Liver (tissue), 3 donors: ENCODE measurements at regions not wholly inside any gene's neighbourhood (a gene's known extent, or its start where the extent isn't known, plus 50 kb on each side); places are given as distances from the start of the nearest gene placed in this dataset.

ENCODE experiments used
- RXRA ChIP-seq, 2 donors: IDR thresholded peaks; 2 replicates each; pipeline ENCODE4 v1.6.1; 2017 to 2018; ENCODE audit warnings: antibody characterized with exemption in 2 of 2, mild to moderate bottlenecking in 1 of 2
- TF ChIP-seq, protein P1 (sequence below): fragments of 150-350 bp; IDR thresholded peaks from 2 replicates; pipeline ENCODE4 v1.5.1; 2017; ENCODE audit warnings: improper control_type of control experiment, low read depth, low read length; ENCODE audit not compliant: missing input control
- donor health status: healthy.
- donor health status: healthy.

DNA sequence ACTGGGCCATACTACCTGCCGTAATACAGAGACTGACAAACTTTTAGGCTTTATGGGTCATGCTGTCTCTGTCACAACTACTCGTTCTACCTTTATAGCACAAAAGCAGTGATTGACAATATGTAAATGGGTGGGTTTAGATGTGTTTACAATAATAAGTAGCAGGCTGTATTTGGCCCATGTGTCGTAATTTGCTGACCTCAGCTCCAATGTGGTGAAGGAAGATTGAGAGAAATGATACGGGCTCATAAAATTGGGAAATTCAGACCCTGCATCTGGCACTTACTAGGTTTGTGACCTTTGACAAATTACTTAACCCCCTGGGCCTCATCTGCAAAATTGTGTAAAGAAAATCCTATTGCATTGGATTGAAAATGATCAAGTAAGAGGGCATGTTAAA, 150.8 kb upstream of the NPSR1 start:
- TF ChIP-seq, protein P1, sequence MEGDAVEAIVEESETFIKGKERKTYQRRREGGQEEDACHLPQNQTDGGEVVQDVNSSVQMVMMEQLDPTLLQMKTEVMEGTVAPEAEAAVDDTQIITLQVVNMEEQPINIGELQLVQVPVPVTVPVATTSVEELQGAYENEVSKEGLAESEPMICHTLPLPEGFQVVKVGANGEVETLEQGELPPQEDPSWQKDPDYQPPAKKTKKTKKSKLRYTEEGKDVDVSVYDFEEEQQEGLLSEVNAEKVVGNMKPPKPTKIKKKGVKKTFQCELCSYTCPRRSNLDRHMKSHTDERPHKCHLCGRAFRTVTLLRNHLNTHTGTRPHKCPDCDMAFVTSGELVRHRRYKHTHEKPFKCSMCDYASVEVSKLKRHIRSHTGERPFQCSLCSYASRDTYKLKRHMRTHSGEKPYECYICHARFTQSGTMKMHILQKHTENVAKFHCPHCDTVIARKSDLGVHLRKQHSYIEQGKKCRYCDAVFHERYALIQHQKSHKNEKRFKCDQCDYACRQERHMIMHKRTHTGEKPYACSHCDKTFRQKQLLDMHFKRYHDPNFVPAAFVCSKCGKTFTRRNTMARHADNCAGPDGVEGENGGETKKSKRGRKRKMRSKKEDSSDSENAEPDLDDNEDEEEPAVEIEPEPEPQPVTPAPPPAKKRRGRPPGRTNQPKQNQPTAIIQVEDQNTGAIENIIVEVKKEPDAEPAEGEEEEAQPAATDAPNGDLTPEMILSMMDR = no peak
- no peak for TF ChIP-seq RXRA (IDR thresholded peaks at IDR 0.05)
